HG03159 (cell line): ENCODE measurements at regions not wholly inside any gene's neighbourhood (a gene's known extent, or its start where the extent isn't known, plus 50 kb on each side); places are given as distances from the start of the nearest gene placed in this dataset.
"Not testable (repeated sequence)": the region's sequence is repeated elsewhere in the genome, so short reads cannot be mapped to it uniquely, and the experiment has no call there.

Experiments used
- ATAC-seq: cut with Tn5 transposase; IDR thresholded peaks from one replicate; pipeline ENCODE4 v1.9.1; 2021; ENCODE audit warnings: mild to moderate bottlenecking, moderate library complexity; ENCODE audit not compliant: unreplicated experiment

- ATAC-seq: not testable (repeated sequence)
These were observed 107.6 kb upstream of the ADGRG2 start for GRCh38 chrX:19229896-19230295.

GRCh38 chrX:19237901-19238300 is 105.8 kb upstream of the PDHA1 start:
- no peak for ATAC-seq

- no peak for ATAC-seq
These were observed 100.3 kb upstream of the PDHA1 start for GRCh38 chrX:19243431-19243830.

GRCh38 chrX:19244921-19245320 is 98.8 kb upstream of the PDHA1 start:
- ATAC-seq: not testable (repeated sequence)

GRCh38 chrX:19245711-19246269 is 97.9 kb upstream of the PDHA1 start:
- ATAC-seq: no peak

- no peak for ATAC-seq
These were observed 86.7 kb upstream of the PDHA1 start for GRCh38 chrX:19256986-19257385.

- ATAC-seq: not testable (repeated sequence)
These were observed 82.7 kb upstream of the PDHA1 start for GRCh38 chrX:19261026-19261425.

- ATAC-seq: no peak
These were observed 73.0 kb upstream of the PDHA1 start for GRCh38 chrX:19270727-19271126.

GRCh38 chrX:19272452-19272851 is 71.3 kb upstream of the PDHA1 start:
- ATAC-seq: no peak

GRCh38 chrX:19280636-19281035 is 63.1 kb upstream of the PDHA1 start:
- no peak for ATAC-seq

GRCh38 chrX:19281256-19281655 is 62.5 kb upstream of the PDHA1 start:
- no peak for ATAC-seq

GRCh38 chrX:19283597-19284339 is 60.0 kb upstream of the PDHA1 start:
- no peak for ATAC-seq

- no peak for ATAC-seq
These were observed 57.9 kb upstream of the PDHA1 start for GRCh38 chrX:19285857-19286256.

- ATAC-seq: no peak
These were observed 52.6 kb upstream of the PDHA1 start for GRCh38 chrX:19291086-19291485.

GRCh38 chrX:19293606-19294325 is 50.0 kb upstream of the PDHA1 start:
- ATAC-seq: no peak
